Epithelial cell of prostate (primary cell): ENCODE measurements at regions not wholly inside any gene's neighbourhood (a gene's known extent, or its start where the extent isn't known, plus 50 kb on each side); places are given as distances from the start of the nearest gene placed in this dataset.
A peak's percentile ranks its signal among the peaks of the same experiment; 100 is the strongest.
"Not testable (repeated sequence)": the region's sequence is repeated elsewhere in the genome, so short reads cannot be mapped to it uniquely, and the experiment has no call there.

Source experiments
- DNase-seq: peaks from one replicate; pipeline ENCODE4 v3.0.0-alpha.2; 2011; ENCODE audit warnings: low read depth, low spot score
- H3K27ac ChIP-seq: fragments of 450-650 bp; 2 replicates; pipeline ENCODE4 v1.5.1; 2017; ENCODE audit warnings: mild to moderate bottlenecking

GRCh38 chr3:166013073-166013679 lies 176.0 kb upstream of the BCHE start:
- no peak for DNase-seq
- no peak overlapping the region for H3K27ac ChIP-seq

DNA sequence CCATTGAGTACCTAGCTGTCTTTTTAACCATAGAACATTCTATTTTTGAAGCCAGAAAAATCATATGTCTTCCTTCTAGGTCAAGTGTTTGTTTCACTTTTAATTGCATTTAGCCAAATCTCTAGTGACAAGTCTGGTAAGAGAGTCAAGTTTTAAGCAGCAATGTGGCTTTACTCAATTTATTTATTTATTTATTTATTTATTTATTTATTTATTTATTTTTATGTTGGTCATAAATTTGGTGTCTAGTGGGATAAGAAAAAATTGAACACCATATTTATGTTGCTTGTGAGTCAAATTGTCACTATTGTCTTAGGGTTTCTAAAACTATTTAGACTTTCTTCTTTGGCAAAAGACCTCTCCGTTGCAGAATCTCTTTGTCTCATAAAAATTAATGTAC lies 174.5 kb upstream of the BCHE start:
- no peak overlapping the region for H3K27ac ChIP-seq
- no peak for DNase-seq

GRCh38 chr3:166005126-166005525 lies 167.9 kb upstream of the BCHE start:
- no peak for DNase-seq
- no peak overlapping the region for H3K27ac ChIP-seq

- H3K27ac ChIP-seq: no peak overlapping the region
- DNase-seq: no peak
Observed at GRCh38 chr3:165994293-165994692, 157.1 kb upstream of the BCHE start.

DNA sequence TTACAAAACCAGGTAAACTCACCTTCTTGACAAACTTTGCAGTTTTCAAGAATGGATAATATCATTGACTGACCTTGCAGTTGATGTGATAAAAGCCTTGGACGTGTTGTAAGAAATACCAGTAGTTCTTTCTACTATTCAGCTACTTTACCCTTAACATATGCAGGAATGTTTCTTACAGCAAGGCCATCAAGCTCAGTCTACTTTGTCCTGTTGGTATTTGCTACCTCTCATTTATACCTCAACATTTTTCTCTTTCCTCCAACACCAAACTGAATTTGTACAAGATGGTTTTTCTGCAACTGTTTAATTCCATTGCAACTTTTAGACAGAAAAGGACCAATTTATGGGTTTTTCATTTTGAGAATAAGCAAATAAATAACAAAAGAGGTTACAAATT lies 147.4 kb upstream of the BCHE start:
- no peak overlapping the region for H3K27ac ChIP-seq
- no peak for DNase-seq

- peak overlapping the region; percentile 48 for H3K27ac ChIP-seq
- DNase-seq: no peak
Observed at GRCh38 chr3:165983284-165983683, 146.1 kb upstream of the BCHE start.

DNA sequence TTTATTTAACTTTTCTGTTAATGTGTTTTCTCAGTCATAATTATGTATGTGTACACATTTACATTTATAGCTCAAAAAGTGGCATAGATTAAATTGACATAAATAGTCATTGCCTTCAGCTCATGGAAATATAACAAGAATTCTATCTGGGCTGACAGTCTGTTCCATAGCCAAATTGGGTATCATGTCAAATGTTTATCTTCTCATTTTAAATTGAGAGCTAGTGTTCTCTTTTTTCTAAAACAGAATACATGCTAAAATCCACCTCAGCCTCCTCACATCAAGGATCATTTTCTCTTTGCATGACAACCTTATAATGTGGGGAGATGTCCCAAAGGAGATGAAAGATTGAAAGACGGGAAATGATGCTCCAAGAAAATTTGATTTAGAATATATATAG lies 144.1 kb upstream of the BCHE start:
- no peak overlapping the region for H3K27ac ChIP-seq
- DNase-seq: no peak

- not testable (repeated sequence) for H3K27ac ChIP-seq, DNase-seq
Observed at GRCh38 chr3:165960825-165961224, 123.6 kb upstream of the BCHE start.

DNA sequence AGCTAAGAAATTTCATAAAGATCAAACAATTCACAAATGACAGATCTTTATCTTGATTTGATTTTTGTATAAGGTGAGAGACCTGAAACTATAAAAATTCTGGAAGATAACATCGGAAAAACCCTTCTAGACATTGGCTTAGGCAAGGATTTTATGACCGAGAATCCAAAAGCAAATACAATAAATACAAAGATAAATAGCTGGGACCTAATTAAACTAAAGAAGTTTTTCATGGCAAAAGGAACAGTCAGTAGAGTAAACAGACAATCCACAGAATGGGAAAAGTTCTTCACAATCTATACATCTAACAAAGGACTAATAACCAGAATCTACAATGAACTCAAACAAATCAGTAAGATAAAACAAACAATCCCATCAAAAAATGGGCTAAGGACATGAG lies 116.9 kb upstream of the BCHE start:
- H3K27ac ChIP-seq: no peak overlapping the region
- DNase-seq: no peak

- no peak overlapping the region for H3K27ac ChIP-seq
- no peak for DNase-seq
Observed at GRCh38 chr3:165946360-165946759, 109.1 kb upstream of the BCHE start.

DNA sequence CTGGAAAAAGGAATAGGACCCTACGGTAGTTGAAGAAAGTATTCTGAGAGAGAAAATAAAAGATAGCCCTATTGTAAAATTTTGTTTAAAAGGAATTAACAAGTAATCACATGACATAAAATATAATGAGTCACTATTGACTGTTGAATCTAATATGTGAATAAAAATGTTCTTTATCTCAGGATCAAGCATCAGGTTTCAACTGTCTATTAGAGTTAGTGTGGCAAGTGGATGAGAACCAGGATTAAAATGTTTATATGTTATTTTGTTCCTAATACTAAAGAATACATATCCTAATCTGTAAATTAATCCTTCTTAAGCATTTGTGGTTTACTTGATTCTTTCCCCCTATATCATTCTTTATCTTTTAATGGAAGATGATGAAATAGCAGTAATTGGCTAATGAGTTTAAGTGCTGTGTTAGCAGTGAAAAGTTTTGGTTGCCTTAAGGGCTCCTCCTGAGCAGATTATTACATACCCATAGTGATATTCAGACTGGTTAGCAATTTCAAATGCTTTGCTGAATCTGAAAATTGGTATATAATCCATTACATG lies 101.8 kb upstream of the BCHE start:
- H3K27ac ChIP-seq: no peak overlapping the region
- DNase-seq: no peak

DNA sequence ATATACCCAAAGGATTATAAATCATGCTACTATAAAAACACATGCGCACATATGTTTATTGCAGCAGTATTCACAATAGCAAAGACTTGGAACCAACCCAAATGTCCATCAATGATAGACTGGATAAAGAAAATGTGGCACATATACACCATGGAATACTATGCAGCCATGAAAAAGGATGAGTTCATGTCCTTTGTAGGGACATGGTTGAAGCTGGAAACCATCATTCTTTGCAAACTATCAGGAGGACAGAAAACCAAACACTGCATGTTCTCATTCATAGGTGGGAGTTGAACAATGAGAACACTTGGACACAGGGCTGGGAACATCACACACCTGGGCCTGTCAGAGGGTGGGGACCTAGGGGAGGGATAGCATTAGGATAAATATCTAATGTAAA lies 98.9 kb upstream of the BCHE start:
- H3K27ac ChIP-seq, DNase-seq: not testable (repeated sequence)

DNA sequence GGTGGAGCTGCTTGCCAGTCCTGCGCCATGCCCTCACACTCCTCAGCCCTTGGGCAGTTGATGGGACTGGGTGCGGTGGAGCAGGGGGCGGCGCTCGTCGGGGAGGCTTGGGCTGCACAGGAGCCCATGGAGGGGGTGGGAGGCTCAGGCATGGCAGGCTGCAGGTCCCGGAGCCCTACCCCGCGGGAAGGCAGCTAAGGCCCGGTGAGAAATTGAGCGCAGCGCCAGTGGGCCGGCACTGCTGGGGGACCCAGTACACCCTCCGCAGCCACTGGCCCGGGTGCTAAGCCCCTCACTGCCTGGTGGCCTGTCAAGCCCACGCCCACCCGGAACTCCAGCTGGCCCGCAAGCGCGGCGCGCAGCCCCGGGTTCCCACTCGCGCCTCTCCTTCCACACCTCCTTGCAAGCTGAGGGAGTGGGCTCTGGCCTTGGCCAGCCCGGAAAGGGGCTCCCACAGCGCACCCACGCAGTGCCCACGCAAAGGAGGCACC lies 87.1 kb upstream of the BCHE start:
- H3K27ac ChIP-seq, DNase-seq: not testable (repeated sequence)

DNA sequence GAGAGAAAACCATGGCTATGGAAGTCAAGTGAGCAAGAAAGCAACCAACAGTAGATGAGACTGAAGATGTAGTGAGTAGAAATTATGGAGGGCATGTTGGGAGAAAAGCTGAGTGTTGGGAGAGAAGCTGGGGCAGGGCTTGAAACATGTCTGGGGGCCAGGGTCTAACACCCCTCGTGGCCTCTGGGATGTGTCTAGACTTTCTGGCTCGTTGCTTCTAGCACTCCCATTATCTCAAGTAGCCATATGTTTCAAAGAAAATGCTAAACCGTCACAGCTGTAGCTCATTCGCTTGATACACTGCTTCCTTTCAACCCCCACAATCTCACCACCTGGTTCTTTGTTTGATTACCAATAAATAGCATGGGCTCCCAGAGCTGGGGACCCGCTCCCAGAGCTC lies 83.8 kb upstream of the BCHE start:
- no peak overlapping the region for H3K27ac ChIP-seq
- no peak for DNase-seq

- no peak overlapping the region for H3K27ac ChIP-seq
- no peak for DNase-seq
Observed at GRCh38 chr3:165919284-165919683, 82.1 kb upstream of the BCHE start.

DNA sequence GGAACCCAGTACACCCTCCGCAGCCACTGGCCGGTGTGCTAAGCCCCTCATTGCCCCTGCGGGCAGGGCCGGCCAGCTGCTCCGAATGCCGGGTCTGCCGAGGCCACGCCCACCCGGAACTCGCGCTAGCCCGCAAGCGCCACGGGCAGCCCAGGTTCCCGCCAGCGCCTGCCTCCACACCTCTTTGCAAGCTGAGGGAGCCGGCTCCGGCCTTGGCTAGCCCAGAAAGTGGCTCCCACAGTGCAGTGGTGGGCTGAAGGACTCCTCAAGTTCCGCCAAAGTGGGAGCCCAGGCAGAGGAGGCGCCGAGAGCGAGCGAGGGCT lies 81.4 kb upstream of the BCHE start:
- H3K27ac ChIP-seq: no peak overlapping the region
- DNase-seq: no peak

DNA sequence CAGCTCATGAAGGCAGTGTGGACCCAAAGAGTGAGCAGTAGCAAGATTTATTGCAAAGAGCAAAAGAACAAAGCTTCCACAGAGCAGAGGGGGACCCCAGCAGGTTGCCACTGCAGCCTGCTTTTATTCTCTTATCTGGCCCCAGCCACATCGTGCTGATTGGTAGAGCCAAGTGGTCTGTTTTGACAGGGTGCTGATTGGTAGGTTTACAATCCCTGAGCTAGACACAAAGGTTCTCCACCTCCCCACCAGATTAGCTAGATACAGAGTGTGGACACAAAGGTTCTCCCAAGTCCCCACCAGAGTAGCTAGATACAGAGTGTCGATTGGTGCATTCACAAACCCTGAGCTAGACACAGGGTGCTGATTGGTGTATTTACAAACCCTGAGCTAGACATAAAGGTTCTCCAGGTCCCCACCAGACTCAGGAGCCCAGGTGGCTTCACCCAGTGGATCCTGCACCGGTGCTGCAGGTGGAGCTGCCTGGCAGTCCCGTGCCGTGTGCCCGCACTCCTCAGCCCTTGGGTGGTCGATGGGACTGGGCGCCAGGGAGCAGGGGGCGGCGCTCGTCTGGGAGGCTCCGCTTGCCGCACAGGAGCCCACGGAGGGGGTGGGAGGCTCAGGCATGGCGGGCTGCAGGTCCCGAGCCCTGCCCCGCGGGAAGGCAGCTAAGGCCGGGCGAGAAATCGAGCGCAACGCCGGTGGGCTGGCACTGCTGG lies 80.9 kb upstream of the BCHE start:
- not testable (repeated sequence) for DNase-seq, H3K27ac ChIP-seq

DNA sequence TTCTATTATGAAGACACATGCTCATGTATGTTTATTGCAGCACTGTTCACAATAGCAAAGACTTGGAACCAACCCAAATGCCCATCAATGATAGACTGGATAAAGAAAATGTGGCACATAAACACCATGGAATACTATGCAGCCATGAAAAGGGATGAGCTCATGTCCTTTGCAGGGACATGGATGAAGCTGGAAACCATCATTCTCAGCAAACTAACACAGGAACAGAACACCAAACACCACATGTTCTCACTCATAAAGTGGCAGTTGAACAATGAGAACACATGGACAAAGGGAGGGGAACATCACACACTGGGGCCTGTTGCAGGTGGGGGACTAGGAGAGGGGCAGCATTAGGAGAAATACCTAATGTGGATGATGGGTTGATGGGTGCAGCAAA lies 77.9 kb upstream of the BCHE start:
- not testable (repeated sequence) for H3K27ac ChIP-seq, DNase-seq

GRCh38 chr3:165903885-165904630 lies 66.8 kb upstream of the BCHE start:
- no peak overlapping the region for H3K27ac ChIP-seq
- no peak for DNase-seq

DNA sequence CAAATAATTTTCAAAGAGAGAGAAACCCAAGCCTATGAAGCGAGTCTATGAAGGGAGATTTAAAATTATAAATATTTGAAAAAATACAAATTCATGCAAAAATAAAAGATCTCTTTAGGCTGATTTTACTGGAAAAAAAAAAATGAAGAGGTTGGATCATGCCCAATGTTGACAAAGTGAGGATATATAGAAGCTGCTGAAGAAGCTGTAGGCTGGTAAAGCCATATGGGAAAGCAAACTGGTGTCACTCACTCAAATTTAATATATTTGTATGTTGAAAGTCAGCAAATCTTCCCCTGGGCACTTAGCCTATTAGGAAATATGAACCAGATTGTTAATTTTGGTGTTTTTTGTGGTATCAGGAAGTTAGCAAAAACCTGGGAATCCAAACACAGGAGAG lies 61.8 kb upstream of the BCHE start:
- DNase-seq: no peak
- H3K27ac ChIP-seq: no peak overlapping the region

GRCh38 chr3:165897137-165897536 lies 59.9 kb upstream of the BCHE start:
- DNase-seq: no peak
- H3K27ac ChIP-seq: no peak overlapping the region
